Breast epithelium (tissue), 4 donors: ENCODE measurements at regions not wholly inside any gene's neighbourhood (a gene's known extent, or its start where the extent isn't known, plus 50 kb on each side); places are given as distances from the start of the nearest gene placed in this dataset.

Source experiments
- DNase-seq, 2 donors: peaks; one replicate each; pipeline ENCODE4 v3.0.0-alpha.2; 2019; ENCODE audit warnings: low spot score in 2 of 2
- H3K27ac ChIP-seq, 2 donors: fragments of 200-600 bp; sonication (generic) in 1 of 2; one replicate each; pipeline ENCODE4 v1.5.1; 2016 to 2019; ENCODE audit warnings: mild to moderate bottlenecking in 1 of 2
- H3K27me3 ChIP-seq, 2 donors: fragments of 200-600 bp; sonication (generic) in 1 of 2; one replicate each; pipeline versions ENCODE4 v1.5.1 to v1.6.0; 2017 to 2019; ENCODE audit warnings: control low read depth in 1 of 2, mild to moderate bottlenecking in 1 of 2
- H3K36me3 ChIP-seq: fragments of 200-600 bp; one replicate; pipeline ENCODE4 v1.5.1; 2019
- H3K4me1 ChIP-seq, 2 donors: fragments of 200-600 bp; sonication (generic); one replicate each; pipeline ENCODE4 v1.5.1; 2016 to 2019; ENCODE audit warnings: control low read depth in 1 of 2
- H3K4me3 ChIP-seq, 3 donors: fragments of 200-600 bp; sonication (generic); 1 replicate in 2 of 3; 2 replicates in 1 of 3; pipeline ENCODE4 v1.5.1; 2016 to 2019; ENCODE audit warnings: mild to moderate bottlenecking in 3 of 3, moderate library complexity in 2 of 3
- H3K9me3 ChIP-seq, 2 donors: fragments of 200-600 bp; sonication (generic) in 1 of 2; one replicate each; pipeline ENCODE4 v1.5.1; 2016 to 2019; ENCODE audit warnings: control low read depth in 1 of 2
- CTCF ChIP-seq, 3 donors: fragments of 450-650 bp; IDR thresholded peaks; one replicate each; pipeline ENCODE4 v1.5.1; 2016 to 2017; ENCODE audit warnings: antibody characterized with exemption in 3 of 3, mild to moderate bottlenecking in 3 of 3, moderate library complexity in 3 of 3
- POLR2A ChIP-seq: fragments of 450-650 bp; IDR thresholded peaks from one replicate; pipeline ENCODE4 v1.6.1; 2016; ENCODE audit warnings: antibody characterized with exemption, mild to moderate bottlenecking, moderate library complexity
- POLR2AphosphoS5 ChIP-seq, 3 donors: sonication (generic); formaldehyde crosslinking; IDR thresholded peaks; one replicate each; pipeline ENCODE4 v1.6.1; 2017; ENCODE audit warnings: antibody characterized with exemption in 3 of 3
- intact Hi-C: fragments of 100-400 bp; cut with DNase I; formaldehyde crosslinking; loops from one replicate; pipeline ENCODE4 v1.15.1; 2023; ENCODE audit warnings: low total_unique reads

DNA sequence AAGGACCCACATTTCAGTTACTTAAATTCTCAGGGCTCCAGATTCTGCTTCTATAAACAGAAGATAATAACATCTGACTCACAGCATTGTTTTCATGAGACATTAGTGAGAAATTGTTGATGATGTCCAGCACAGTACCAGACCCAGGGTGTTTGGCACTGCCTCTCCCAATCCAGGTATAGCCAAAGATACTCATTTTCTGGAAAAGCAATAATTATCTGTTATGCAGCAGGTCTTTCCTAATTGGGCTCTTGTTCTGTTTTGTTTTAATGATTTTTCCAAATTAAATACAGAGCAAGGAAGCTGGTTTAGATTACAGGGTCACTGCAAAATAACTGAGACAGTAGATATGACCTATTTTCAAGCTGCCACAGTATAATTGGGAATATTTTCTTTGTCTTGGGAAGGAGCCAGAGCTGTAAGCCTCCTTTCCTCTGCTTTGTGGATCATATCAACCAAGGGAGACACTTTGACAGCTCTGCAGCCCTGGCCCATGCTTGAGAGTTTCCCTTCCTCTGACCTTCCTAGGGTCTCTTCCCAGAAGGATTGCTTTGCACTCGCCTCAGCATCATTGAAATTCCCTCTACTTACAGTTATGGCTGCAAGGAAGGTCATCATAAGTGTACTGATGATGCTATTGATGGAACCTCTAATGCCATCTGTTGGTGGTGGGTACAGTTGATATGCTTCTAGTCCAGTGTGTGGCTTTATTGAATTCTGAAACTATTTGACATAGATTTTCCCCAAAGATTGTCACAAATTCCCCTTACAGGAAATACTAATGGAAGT, 522.4 kb upstream of the ADAMTS9 start:
- intact Hi-C loops: loop anchor here (5.0 kb wide), 2 partner anchors 557 to 722 kb away; no protein-coding TSS in a partner anchor
- no peaks in the 10 kb centered on the region for H3K36me3 ChIP-seq
- DNase-seq: no peak
- no peaks in the 10 kb centered on the region for H3K9me3 ChIP-seq
- no peak for TF ChIP-seq CTCF (IDR thresholded peaks at IDR 0.05)
- TF ChIP-seq POLR2A: no peak
- no peak for TF ChIP-seq POLR2AphosphoS5 (IDR thresholded peaks at IDR 0.05)
- no peak overlapping the region for H3K27ac ChIP-seq
- H3K27me3 ChIP-seq: no peaks in the 10 kb centered on the region
- H3K4me1 ChIP-seq: no peaks in the 10 kb centered on the region
- no peak overlapping the region for H3K4me3 ChIP-seq

GRCh38 chr3:65202395-65202794, 514.6 kb upstream of the ADAMTS9 start:
- Histone ChIP-seq H3K36me3 (no peaks in the 10 kb centered on the region), H3K9me3 (no peaks in the 10 kb centered on the region), H3K4me1 (no peaks in the 10 kb centered on the region), H3K27ac (no peak overlapping the region), H3K27me3 (no peaks in the 10 kb centered on the region), H3K4me3 (no peak overlapping the region)
- intact Hi-C loops: no loop called here
- TF ChIP-seq POLR2AphosphoS5 (IDR thresholded peaks at IDR 0.05) (no peak), POLR2A (no peak), CTCF (IDR thresholded peaks at IDR 0.05) (no peak)
- DNase-seq: no peak

- intact Hi-C loops: no loop called here
- Histone ChIP-seq H3K27me3 (no peaks in the 10 kb centered on the region), H3K9me3 (no peaks in the 10 kb centered on the region), H3K27ac (no peak overlapping the region), H3K36me3 (no peaks in the 10 kb centered on the region), H3K4me1 (no peaks in the 10 kb centered on the region), H3K4me3 (no peak overlapping the region)
- TF ChIP-seq CTCF (IDR thresholded peaks at IDR 0.05) (no peak), POLR2A (no peak), POLR2AphosphoS5 (IDR thresholded peaks at IDR 0.05) (no peak)
- DNase-seq: no peak
Observed at GRCh38 chr3:65201926-65202325, 514.1 kb upstream of the ADAMTS9 start.

GRCh38 chr3:65200310-65200970, 512.6 kb upstream of the ADAMTS9 start:
- Histone ChIP-seq H3K27me3 (no peaks in the 10 kb centered on the region), H3K9me3 (no peaks in the 10 kb centered on the region), H3K36me3 (no peaks in the 10 kb centered on the region), H3K27ac (no peak overlapping the region), H3K4me1 (no peaks in the 10 kb centered on the region), H3K4me3 (no peak overlapping the region)
- TF ChIP-seq POLR2A (no peak), CTCF (IDR thresholded peaks at IDR 0.05) (no peak), POLR2AphosphoS5 (IDR thresholded peaks at IDR 0.05) (no peak)
- intact Hi-C loops: no loop called here
- no peak for DNase-seq

DNA sequence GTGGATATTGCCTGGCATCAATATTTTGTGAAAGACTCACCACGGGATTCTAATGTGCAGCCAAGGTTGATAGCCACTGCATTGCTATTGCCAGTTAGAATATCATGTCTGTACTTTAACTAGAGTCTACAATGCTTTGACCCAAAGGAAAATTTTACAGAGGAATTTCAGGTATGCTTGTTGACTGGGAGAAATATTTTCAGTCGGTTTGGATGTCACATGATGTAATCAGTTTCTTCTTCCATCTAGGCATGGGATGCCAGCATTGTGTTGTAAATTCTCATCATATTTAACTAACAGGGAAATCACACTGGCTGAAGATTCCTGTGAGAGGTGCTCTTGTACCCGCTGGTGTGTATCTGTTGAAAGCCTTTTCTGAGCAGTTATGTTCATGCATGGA, 508.9 kb upstream of the ADAMTS9 start:
- Histone ChIP-seq H3K27ac (no peak overlapping the region), H3K4me3 (no peak overlapping the region), H3K4me1 (no peaks in the 10 kb centered on the region), H3K36me3 (no peaks in the 10 kb centered on the region), H3K9me3 (no peaks in the 10 kb centered on the region), H3K27me3 (no peaks in the 10 kb centered on the region)
- TF ChIP-seq POLR2A (no peak), CTCF (IDR thresholded peaks at IDR 0.05) (no peak), POLR2AphosphoS5 (IDR thresholded peaks at IDR 0.05) (no peak)
- intact Hi-C loops: no loop called here
- no peak for DNase-seq
